HG03097 (cell line): ENCODE measurements at regions not wholly inside any gene's neighbourhood (a gene's known extent, or its start where the extent isn't known, plus 50 kb on each side); places are given as distances from the start of the nearest gene placed in this dataset.

Source experiments
- ATAC-seq: cut with Tn5 transposase; IDR thresholded peaks from one replicate; pipeline ENCODE4 v1.9.1; 2021; ENCODE audit not compliant: unreplicated experiment, low FRiP score

DNA sequence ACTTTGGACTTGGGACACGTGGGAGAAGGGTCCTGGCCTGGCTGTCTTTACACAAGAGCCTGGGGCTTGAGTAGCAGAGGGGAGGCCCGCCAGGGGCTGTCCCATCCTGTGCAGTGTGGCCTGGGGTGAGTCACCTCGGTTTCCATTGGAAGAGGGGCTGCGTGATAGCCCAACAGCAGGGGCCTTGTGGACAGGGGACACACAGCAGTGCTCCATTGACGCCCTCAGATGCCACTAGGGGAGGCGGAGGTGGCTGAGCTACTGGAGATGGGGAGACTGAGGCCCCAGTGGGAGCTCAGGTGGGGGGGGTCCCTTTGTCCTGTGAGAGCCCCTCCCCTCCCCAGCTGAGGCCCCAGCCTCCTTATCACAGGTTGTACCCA, 50.0 kb upstream of the RNU6ATAC start:
- no peak for ATAC-seq

DNA sequence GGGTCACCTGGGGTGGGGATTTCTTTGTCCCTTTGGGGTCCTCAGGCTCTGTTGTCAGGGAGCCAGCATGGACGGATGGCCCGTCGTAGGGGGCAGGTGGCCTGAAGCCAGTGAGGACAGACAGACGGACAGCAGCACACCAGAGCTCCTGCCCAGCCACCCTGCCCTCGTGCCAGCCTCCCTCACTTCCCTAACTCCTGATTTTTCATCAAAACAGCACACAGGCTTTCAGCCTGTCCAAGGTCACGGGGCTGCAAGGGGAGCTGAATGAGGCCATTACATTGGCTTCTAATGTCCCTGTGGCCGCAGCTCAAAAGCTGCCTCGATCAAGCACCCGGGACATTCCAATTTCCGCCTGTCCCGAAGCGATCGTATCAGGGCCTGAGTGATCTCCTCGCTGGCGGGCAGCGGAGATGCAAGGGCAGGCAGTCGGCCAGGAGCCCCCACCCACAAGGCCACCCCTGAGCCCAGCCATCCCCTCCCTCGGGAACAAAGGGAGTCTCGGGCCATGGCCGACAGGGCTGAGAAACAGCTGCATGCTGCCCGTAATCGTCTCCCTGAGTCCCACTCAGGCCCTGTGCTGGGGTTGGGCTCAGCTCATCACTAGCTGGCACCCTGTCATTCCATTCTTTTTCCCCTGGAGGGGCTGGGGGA, 50.5 kb upstream of the RNU6ATAC start:
- ATAC-seq = no peak

GRCh38 chr9:134215420-134215698, 51.0 kb upstream of the RNU6ATAC start:
- no peak for ATAC-seq

- no peak for ATAC-seq
Measured at GRCh38 chr9:134215699-134216448, 51.5 kb upstream of the RNU6ATAC start.

GRCh38 chr9:134216449-134216951, 52.1 kb upstream of the RNU6ATAC start:
- no peak for ATAC-seq

DNA sequence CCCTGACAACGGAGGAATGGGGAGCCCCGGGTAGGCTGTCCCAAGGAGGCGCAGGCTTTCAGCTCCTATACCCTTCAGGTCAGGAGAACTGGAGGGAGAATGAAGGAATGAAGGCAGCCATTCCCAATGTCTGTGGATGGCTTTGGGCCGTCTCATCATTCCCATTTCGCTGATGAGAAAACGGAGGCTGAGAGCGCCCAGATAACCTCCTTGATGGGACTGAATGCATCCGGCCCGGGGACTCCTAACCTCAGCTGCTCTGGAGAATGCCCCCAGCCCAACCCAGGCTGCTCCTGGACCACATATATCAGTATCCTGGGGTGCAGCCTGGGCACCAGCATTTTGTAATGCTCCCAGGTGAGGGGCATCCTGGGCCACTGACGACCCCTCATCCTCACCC, 52.6 kb upstream of the RNU6ATAC start:
- no peak for ATAC-seq

- no peak for ATAC-seq
Measured at GRCh38 chr9:134217431-134218210, 53.3 kb upstream of the RNU6ATAC start.

GRCh38 chr9:134218230-134218629, 53.9 kb upstream of the RNU6ATAC start:
- ATAC-seq = no peak

DNA sequence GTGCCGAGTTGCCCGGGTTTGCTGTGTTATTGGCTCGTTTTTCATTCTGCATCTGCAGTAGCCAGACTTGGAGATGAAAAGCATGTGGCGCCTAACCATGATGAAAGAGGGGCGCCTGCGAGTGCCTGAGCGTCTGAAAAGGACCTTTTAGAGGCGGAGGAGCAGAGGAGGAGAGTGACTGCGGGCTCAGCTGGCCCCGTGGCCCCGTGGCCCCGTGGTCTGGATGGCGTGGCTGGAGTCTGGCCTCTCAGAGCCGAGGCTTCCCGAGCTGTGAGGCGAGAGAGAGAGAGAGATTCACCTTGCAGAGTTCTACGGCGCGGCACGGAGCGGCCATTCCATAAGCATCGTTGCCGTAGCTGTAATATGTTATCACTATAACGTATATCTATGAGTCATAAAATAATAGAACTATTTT, 55.3 kb upstream of the RNU6ATAC start:
- ATAC-seq = no peak

DNA sequence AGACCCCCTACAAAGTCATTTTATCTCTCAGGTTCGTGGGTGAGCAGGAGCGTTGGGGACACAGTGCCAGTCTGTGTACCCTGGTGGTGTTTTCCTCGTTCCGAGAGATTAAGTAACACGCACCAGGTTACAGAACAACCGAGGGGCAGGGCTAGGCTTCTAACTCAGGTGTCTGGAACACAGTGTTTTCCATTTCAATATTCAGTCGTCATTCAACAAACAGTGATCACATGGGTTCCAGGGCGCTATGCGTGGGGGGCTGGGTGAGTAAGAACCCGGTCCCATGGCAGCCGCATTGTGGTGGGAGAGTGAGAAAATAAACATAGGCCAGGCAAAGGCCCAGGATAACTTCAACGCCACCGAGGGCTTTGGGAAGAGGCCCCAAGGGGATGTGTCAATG, 55.9 kb upstream of the RNU6ATAC start:
- no peak for ATAC-seq

GRCh38 chr9:134221273-134222017, 57.1 kb upstream of the RNU6ATAC start:
- no peak for ATAC-seq

DNA sequence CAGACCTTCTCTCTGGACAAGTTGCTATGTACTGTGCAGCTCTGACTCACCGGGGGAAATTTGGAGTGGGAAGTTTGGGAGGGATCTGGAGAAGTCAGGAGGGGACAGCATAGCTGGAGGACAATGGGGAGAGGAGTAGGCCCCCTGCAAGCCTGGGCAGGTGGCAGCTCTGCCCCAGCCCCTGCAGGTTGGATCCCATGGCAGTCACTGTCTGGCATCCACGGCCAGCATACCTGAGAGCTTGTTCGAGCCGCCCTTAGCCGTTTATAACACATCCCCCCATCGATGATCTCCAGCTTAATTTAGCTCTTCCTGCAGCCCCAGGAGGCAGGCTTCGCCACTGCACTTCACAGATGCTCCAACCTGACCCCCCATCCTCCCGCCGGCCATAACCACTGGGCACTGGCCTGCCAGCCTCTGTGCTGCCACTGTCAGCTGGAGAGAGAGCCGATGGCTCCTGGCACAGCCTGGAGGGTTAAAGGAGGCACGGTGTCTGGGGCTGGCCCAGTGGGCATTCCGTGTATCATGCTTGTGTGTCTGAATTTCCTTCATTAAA, 57.7 kb upstream of the RNU6ATAC start:
- ATAC-seq = no peak

DNA sequence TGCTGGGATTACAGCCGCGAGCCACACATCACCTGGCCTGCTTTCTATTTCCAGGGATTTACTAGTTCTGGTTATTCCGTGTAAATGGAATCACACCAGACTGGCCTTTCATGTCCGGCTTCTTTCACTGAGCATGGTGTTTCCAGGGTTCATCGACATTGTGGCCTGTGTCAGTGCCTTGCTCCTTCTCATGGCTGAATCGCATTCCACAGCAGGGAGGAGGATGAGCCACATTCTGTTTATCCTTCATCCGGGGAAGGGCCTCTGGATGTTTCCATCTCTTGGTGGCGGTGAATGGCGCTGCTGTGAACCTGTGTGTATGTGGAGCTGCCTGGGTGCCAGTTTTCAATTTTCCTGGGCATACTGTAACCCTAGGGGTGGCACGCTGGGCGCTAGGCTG, 58.7 kb upstream of the RNU6ATAC start:
- no peak for ATAC-seq

- ATAC-seq = no peak
Measured at GRCh38 chr9:134223591-134224122, 59.3 kb upstream of the RNU6ATAC start.

DNA sequence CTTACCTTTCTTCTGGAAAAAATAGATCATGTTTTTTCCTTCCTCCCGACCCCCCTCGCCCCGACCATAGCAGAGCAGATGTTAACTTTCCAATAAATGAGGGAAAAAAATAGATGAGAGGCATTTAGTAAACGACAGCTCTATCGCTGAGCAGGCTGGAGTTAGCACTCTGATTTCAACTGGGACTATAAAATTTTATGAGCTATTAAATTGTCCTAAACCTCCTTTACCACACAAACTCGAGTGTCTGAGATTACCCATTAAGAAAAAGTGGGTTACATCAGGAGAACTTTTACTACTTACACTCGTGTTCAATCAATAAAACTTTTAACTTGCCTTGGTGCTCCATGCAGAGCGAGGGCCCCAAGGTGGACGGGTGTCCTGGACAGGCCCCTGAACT, 59.8 kb upstream of the RNU6ATAC start:
- ATAC-seq = no peak

DNA sequence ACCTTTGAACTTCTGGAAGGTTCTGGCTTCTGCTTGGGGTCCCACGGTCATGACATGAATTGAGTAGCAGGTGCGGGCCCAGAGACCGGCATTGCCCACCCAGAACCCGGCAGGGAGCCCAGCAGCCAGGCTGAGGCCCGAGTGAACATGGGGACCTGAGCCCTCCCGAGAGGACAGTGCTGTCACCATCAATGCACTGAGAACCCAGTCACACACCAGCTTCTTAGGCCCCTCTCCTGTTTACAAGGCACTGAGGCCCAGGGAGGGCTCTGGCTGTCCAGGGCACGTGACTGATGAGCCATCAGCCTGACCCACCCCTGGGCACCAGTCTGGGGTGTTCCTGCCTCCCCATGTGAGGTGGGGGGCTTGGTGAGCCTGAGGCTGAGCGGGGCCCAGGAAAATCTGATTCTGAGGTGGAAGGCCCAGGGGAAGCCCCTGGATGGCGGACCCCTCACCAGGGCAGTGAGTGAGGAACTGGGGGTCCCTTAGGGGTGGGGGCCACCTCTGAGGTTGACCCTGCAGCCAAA, 60.3 kb upstream of the RNU6ATAC start:
- no peak for ATAC-seq

- ATAC-seq = no peak
Measured at GRCh38 chr9:134225186-134225585, 60.8 kb upstream of the RNU6ATAC start.

GRCh38 chr9:134225816-134226215, 61.5 kb upstream of the RNU6ATAC start:
- ATAC-seq = no peak

GRCh38 chr9:134226221-134226930, 62.0 kb upstream of the RNU6ATAC start:
- no peak for ATAC-seq
